SJSA1 (cell line): ENCODE measurements at regions not wholly inside any gene's neighbourhood (a gene's known extent, or its start where the extent isn't known, plus 50 kb on each side); places are given as distances from the start of the nearest gene placed in this dataset.

ENCODE experiments used
- DNase-seq, 2 experiments: peaks; one replicate each; pipeline ENCODE4 v3.0.0-alpha.2; 2015 to 2020; ENCODE audit warnings: low spot score in 2 of 2, low read depth in 1 of 2
- H3K27ac ChIP-seq: fragments of 250-450 bp; sonication (Bioruptor Pico); 2 replicates; pipeline ENCODE4 v1.5.1; 2020; ENCODE audit warnings: mild to moderate bottlenecking, moderate library complexity
- H3K27me3 ChIP-seq: fragments of 250-450 bp; sonication (Bioruptor Pico); replicated peaks from 2 replicates; pipeline ENCODE4 v1.5.1; 2020; ENCODE audit warnings: mild to moderate bottlenecking, moderate library complexity
- H3K36me3 ChIP-seq: fragments of 250-450 bp; sonication (Bioruptor Pico); 2 replicates; pipeline ENCODE4 v1.5.1; 2020; ENCODE audit warnings: mild to moderate bottlenecking
- H3K4me1 ChIP-seq: fragments of 250-450 bp; sonication (Bioruptor Pico); replicated peaks from 2 replicates; pipeline ENCODE4 v1.6.1; 2021; ENCODE audit warnings: mild to moderate bottlenecking
- H3K4me3 ChIP-seq: fragments of 250-450 bp; sonication (Bioruptor Pico); 2 replicates; pipeline ENCODE4 v1.5.1; 2020; ENCODE audit warnings: mild to moderate bottlenecking
- H3K9me3 ChIP-seq: fragments of 250-450 bp; sonication (Bioruptor Pico); replicated peaks from 2 replicates; pipeline ENCODE4 v1.5.1; 2020; ENCODE audit warnings: mild to moderate bottlenecking

DNA sequence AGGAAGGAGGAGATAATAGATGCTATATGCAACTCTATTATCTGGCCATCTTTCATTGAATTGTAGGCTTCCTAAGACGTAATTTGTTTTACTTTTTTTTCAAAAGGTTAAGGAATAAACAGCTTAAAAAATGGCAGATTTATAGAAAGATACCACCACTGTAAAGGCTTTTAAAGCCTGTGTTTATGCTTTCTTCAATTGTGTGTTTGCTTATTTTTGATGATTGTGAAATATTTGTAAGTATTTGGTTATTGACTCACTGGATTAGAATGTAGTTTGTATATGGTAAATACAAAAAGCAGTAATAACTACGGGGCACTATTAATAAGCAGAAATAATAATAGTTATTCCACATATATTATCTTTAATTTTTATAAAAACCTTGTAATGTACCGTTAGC, 437.9 kb downstream of the KLF5 start:
- Histone ChIP-seq H3K4me3 (no peak overlapping the region), H3K36me3 (no peaks in the 10 kb centered on the region), H3K27ac (no peak overlapping the region), H3K27me3 (no peaks in the 10 kb centered on the region), H3K9me3 (no peaks in the 10 kb centered on the region), H3K4me1 (no peaks in the 10 kb centered on the region)
- DNase-seq = no peak

DNA sequence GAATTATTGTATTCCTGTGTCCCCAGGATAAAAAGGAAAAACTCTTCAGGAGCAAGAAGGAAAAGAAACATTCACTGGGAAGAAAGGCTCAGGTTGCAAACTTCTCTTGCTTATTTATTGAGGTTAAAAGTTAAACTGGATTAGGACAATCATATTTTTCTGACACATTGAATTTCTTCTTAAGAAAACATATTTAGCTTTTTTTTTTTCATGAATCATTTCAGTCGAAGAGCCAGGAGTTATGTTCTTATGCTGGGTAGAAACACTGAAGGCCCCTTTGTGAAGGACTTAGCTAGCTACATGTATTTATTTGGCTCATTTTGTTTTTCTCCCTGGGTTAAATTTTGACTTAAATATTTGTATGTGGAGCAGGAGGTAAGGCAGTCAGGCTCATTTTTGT, 434.0 kb downstream of the KLF5 start:
- Histone ChIP-seq H3K27me3 (no peaks in the 10 kb centered on the region), H3K27ac (no peak overlapping the region), H3K4me3 (no peak overlapping the region), H3K36me3 (no peaks in the 10 kb centered on the region), H3K9me3 (no peaks in the 10 kb centered on the region), H3K4me1 (no peaks in the 10 kb centered on the region)
- DNase-seq = no peak

DNA sequence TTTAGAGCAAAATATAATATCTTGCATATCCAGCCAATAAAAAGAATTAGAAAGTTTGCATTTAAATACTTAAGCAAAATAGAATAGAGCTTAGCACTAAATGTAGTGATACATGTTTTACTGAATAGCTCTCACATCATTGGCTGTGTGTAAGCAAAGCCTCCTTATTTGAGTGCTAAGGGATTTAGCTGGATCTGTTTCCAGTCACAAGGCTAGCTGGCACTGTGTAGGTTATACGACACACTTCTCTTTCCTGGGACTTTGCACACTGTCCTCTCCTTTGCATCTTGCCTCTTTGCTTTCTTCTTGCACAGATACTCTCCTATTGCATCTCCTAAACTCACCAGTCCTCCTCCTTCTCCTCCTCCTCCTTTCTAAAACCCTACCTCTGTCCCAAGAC, 423.8 kb downstream of the KLF5 start:
- H3K27me3 ChIP-seq = no peaks in the 10 kb centered on the region
- DNase-seq = no peak
- no peak overlapping the region for H3K27ac ChIP-seq
- no peaks in the 10 kb centered on the region for H3K36me3 ChIP-seq
- no peaks in the 10 kb centered on the region for H3K4me1 ChIP-seq
- no peaks in the 10 kb centered on the region for H3K9me3 ChIP-seq
- no peak overlapping the region for H3K4me3 ChIP-seq

DNA sequence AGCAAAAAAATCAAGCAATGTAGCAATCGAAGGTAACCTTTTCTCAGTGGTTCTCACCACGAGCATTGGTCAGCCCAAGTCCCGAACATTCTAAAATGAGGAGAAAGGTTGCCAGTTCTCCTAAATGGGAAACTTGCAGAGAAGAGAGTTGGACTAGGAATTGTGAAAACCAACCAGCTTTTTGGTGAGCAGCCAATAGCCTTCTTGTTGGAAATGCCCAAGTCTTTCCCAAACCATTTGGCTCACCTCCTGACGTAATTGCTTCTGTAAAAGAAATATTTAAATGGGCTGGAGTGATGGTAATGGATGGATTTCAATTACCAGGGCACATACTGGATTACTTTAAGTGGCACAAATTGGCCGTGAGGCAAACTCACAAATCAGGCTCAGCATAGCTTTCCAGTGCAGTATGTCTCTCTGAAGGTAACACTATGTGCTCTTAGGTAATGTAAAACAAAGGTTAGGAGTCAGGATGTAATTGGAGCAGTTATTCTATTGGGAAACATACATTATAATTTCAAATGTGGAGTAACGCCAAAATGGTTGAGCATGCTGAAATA, 423.2 kb downstream of the KLF5 start:
- H3K36me3 ChIP-seq = no peaks in the 10 kb centered on the region
- no peaks in the 10 kb centered on the region for H3K4me1 ChIP-seq
- H3K27me3 ChIP-seq = no peaks in the 10 kb centered on the region
- H3K9me3 ChIP-seq = no peaks in the 10 kb centered on the region
- DNase-seq = no peak
- no peak overlapping the region for H3K4me3 ChIP-seq
- H3K27ac ChIP-seq = no peak overlapping the region

DNA sequence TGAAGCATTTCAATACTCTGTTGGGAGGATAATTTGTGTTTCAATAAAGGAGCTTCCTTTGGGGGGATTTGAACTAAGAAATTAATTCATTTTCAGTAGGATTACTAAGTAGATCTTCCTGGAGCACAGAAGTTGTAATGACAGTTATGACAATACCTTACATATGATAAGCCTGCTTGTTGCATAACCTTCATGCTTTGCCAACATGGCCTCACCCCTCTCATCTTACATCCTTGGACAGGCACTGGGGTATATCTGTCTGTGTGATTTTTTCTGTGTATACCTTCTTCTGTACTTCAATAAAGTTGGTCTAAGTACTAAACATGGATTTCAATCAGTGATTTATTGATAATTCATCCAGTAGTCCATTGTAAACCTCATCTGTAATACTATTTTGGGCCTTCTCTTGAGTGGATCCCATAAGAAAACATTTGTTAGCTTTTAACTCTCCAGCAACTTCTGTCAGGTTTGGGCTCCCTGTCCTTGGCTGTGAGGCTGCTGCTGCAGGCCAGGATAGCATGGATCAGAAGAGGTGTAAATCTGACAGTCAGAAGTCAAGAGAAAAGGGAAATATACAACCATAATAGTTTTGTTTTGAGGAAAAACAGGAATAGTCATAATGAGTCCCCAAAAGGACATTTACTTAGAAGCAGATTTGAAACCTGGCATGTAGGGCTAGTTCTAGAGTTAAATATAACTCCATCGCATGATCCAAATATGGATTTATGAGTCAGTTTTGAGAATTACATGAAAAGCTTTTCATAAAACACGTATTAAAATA, 422.2 kb downstream of the KLF5 start:
- H3K4me1 ChIP-seq = no peaks in the 10 kb centered on the region

DNA sequence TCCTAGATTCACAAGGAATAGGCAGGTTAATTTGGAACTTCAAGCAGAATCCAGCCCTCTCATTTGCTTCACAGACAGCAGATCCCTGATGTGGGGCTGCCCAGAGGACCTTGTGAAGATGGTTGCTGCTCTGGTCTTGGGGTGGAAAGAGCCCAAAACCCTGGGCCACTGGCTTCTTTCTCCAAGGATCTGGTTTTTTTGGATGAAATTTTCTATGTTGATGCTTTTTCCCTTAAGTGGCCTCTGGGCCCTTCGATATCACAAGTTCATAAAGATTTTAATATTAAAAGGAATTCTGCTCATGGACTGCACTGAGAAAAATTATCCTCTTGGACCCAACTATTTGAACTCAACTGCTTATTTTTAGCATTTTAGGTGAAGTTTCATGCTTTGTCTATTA, 421.1 kb downstream of the KLF5 start:
- Histone ChIP-seq H3K4me1 (no peaks in the 10 kb centered on the region), H3K27me3 (no peaks in the 10 kb centered on the region), H3K9me3 (no peaks in the 10 kb centered on the region), H3K4me3 (no peak overlapping the region), H3K36me3 (no peaks in the 10 kb centered on the region), H3K27ac (no peak overlapping the region)
- no peak for DNase-seq

More for the DNA sequence above, 422.2 kb downstream of the KLF5 start:
- H3K27ac ChIP-seq = no peak overlapping the region
- no peaks in the 10 kb centered on the region for H3K36me3 ChIP-seq
- H3K4me3 ChIP-seq = no peak overlapping the region
- H3K27me3 ChIP-seq = no peaks in the 10 kb centered on the region
- no peaks in the 10 kb centered on the region for H3K9me3 ChIP-seq
- no peak for DNase-seq

DNA sequence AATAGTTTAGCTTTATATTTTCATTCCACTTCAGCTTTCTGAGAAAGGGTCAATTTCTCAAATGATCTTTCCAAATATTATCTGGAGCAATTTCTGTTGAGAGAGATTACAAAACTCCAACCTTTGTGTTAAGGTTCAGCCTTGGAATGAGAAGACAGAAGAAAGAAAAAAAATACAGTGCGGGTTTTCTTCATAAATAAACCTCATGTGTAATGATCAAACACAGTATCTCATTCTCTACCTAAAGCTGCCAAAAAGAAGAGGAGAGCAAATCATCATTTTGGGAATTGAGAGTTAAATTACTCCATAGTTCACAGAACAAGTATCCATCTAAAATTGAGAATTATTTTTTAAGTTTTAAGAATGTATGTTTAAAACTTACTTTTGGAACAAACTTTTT, 420.5 kb downstream of the KLF5 start:
- H3K27me3 ChIP-seq = no peaks in the 10 kb centered on the region
- no peak for DNase-seq
- no peak overlapping the region for H3K4me3 ChIP-seq
- no peaks in the 10 kb centered on the region for H3K4me1 ChIP-seq
- no peaks in the 10 kb centered on the region for H3K36me3 ChIP-seq
- H3K9me3 ChIP-seq = no peaks in the 10 kb centered on the region
- no peak overlapping the region for H3K27ac ChIP-seq

DNA sequence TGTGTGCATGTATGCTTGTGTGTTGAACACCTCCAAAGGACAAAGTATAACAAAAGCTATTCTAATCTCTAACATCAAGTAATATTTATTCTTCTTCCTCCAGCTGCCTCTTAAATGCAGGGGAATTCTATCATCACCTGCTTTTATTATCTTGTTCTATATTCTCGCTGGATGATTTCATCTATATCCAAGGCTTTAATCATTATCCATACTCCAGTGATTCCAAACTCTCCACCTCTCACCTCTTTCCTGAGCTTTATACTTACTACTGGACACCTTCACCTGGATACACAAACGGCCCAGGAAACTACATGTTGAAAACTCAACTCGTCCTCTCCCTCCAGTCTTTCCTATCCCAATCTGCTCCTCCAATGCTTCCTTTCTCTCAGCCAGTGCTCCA, 418.6 kb downstream of the KLF5 start:
- no peak overlapping the region for H3K27ac ChIP-seq
- no peak for DNase-seq
- no peak overlapping the region for H3K4me3 ChIP-seq
- H3K9me3 ChIP-seq = no peaks in the 10 kb centered on the region
- no peaks in the 10 kb centered on the region for H3K27me3 ChIP-seq
- H3K4me1 ChIP-seq = no peaks in the 10 kb centered on the region
- no peaks in the 10 kb centered on the region for H3K36me3 ChIP-seq

DNA sequence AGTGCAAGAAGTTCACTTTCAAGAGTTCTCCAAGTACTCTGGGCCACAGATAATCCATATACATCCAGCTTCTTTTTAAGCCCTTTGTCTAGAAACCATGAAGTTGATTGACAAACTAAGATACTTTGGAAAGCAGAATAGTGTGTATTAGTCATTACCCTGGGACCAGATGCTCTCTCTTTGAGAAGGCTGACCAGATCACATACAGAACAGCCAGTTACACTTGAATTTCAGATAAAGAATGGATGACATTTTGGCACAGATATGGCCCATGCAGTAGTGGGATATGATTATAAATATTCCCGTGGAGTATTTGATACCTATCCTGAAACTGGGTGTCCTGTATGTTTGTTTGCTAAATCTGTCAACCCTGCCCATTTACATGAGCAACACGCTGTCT, 414.2 kb downstream of the KLF5 start:
- no peak for DNase-seq
- no peaks in the 10 kb centered on the region for H3K4me1 ChIP-seq
- H3K36me3 ChIP-seq = no peaks in the 10 kb centered on the region
- no peaks in the 10 kb centered on the region for H3K27me3 ChIP-seq
- no peak overlapping the region for H3K27ac ChIP-seq
- H3K4me3 ChIP-seq = no peak overlapping the region
- no peaks in the 10 kb centered on the region for H3K9me3 ChIP-seq

DNA sequence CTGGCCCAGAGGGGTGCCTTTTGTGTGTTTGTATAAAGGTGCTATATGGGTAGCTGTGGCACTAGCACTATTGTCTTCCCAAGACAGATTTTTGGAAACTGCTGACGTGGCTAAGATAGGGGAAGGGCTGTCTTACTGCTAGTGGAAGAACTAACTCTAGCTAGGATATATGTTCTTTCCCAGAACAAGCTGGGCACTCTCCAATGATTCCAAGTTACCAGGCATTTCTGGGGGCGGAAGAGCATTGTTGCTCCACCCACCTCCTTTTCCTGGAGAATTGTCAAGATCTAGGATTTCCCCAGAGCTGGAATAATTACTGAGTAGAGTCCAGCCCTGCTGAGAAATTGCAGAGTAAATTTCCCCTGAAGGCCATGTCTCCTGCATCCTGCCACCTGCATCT, 408.3 kb downstream of the KLF5 start:
- Histone ChIP-seq H3K36me3 (no peaks in the 10 kb centered on the region), H3K9me3 (no peaks in the 10 kb centered on the region), H3K27me3 (no peaks in the 10 kb centered on the region), H3K4me3 (no peak overlapping the region), H3K4me1 (no peaks in the 10 kb centered on the region), H3K27ac (no peak overlapping the region)
- no peak for DNase-seq

DNA sequence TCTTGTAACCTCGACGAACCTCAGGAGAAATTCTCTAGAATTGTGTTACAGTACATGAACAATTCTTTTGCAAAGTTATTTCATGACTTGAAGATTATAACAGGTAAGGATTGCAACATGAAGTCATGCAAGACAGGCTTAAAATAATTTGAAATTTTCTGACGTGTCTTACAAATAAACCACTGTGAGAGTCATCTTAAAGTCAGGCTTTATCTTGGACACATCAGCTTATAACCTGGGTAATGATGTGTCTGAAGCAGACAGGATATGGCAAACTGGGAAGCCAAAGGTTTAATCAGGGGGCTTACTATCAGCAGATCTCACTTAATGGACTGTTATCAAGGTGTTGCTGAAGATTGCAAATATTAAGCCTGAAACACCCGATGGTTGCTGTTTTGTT, 407.8 kb downstream of the KLF5 start:
- Histone ChIP-seq H3K9me3 (no peaks in the 10 kb centered on the region), H3K27ac (no peak overlapping the region), H3K27me3 (no peaks in the 10 kb centered on the region), H3K36me3 (no peaks in the 10 kb centered on the region), H3K4me1 (no peaks in the 10 kb centered on the region), H3K4me3 (no peak overlapping the region)
- DNase-seq = no peak

DNA sequence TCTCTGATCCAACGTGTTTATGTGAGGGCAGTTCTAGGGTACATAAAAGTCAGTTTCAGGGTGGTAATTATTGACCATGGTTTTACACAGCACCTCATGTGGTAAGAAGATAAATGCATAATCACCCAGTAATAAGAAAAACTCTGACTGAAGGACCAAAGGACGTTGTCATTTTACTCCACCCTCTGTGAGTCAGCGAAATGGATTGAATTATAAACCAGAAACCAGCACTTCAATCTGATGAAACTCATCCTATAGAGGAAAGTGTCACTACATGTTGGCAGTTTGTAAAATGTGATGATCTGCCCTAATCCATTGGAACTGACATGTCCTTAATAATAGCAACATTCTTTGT, 406.8 kb downstream of the KLF5 start:
- Histone ChIP-seq H3K9me3 (no peaks in the 10 kb centered on the region), H3K27ac (no peak overlapping the region), H3K4me3 (no peak overlapping the region), H3K4me1 (no peaks in the 10 kb centered on the region), H3K27me3 (no peaks in the 10 kb centered on the region), H3K36me3 (no peaks in the 10 kb centered on the region)
- DNase-seq = no peak

DNA sequence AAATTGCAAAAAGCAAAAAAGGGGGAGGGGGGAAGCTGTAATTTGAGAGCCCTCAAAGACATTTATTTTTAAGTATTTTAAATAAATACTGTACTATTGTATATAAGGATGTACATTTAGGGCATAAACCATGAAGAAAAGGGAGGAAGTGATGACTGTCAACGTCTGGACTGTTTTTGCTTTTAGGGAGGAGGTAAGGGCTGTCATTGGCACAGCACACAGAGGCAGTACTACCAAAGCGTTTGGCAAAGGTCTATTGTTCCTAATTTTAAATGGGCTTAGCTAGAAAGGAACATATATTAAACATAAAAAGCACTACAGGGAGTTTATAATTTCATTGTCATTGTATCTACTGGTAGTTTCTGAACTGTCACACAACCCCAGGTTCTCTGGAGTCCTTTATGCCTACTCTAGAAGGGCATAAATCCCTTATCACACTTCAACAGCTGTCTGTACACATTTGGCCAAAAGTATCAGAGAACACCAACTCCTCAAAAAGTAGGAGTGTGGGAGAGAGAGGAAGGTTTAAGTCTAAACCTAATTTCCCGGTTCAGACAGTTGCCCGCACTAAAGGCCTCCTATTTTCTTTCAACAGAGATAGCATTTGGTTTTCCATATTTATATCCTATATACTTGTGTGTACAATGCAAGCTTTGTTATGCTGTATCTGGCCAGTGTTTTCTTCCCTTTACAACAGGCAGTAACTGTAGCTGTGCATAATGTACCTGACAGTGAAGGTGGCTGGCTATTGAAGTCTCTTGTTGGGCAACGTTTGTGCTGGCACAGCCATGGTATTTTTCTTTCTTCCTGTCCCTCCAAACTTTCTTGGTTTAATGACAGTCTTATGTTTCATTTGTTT, 406.2 kb downstream of the KLF5 start:
- Histone ChIP-seq H3K27me3 (no peaks in the 10 kb centered on the region), H3K9me3 (no peaks in the 10 kb centered on the region), H3K27ac (no peak overlapping the region), H3K36me3 (no peaks in the 10 kb centered on the region), H3K4me3 (no peak overlapping the region), H3K4me1 (no peaks in the 10 kb centered on the region)
- DNase-seq = no peak

DNA sequence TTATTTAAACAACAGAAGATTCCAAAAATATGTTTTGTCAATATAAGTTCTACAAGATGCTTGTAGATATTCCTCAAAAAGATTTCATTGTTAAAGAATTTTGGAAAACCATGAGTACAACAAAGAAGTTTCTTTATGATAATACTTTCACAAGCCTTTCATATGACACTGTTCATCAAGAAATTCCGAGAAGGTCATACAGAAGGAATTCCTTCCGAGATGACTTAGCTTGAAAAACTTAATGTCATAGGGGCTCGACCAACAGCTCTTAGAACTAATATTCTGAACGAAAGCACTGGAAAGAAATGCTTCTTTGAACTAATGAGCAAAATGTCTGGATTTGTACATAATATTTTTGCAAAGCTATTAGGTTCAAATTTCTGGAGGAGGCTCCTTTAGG, 403.4 kb downstream of the KLF5 start:
- no peak overlapping the region for H3K4me3 ChIP-seq
- H3K36me3 ChIP-seq = no peaks in the 10 kb centered on the region
- no peaks in the 10 kb centered on the region for H3K4me1 ChIP-seq
- DNase-seq = no peak
- H3K27ac ChIP-seq = no peak overlapping the region
- no peaks in the 10 kb centered on the region for H3K9me3 ChIP-seq
- no peaks in the 10 kb centered on the region for H3K27me3 ChIP-seq
